GM12865 (cell line): ENCODE measurements at regions not wholly inside any gene's neighbourhood (a gene's known extent, or its start where the extent isn't known, plus 50 kb on each side); places are given as distances from the start of the nearest gene placed in this dataset.
"Not testable (repeated sequence)": the region's sequence is repeated elsewhere in the genome, so short reads cannot be mapped to it uniquely, and the experiment has no call there.

Source experiments
- DNase-seq: peaks from one replicate; pipeline ENCODE4 v3.0.0; 2010; ENCODE audit warnings: low read depth
- H3K4me3 ChIP-seq: 2 replicates; pipeline ENCODE4 v1.5.1; 2011; ENCODE audit warnings: mild to moderate bottlenecking, low read depth, low read length, control low read depth
- TF ChIP-seq, protein P1 (sequence below): IDR thresholded peaks from 2 replicates; pipeline ENCODE4 v1.5.1; 2011; ENCODE audit warnings: low read length, control low read depth, low read depth, inconsistent platforms; ENCODE audit not compliant: insufficient read depth; ENCODE audit errors: missing control alignments

GRCh38 chr7:98735801-98736200, 118.7 kb downstream of the NPTX2 start:
- TF ChIP-seq, protein P1, sequence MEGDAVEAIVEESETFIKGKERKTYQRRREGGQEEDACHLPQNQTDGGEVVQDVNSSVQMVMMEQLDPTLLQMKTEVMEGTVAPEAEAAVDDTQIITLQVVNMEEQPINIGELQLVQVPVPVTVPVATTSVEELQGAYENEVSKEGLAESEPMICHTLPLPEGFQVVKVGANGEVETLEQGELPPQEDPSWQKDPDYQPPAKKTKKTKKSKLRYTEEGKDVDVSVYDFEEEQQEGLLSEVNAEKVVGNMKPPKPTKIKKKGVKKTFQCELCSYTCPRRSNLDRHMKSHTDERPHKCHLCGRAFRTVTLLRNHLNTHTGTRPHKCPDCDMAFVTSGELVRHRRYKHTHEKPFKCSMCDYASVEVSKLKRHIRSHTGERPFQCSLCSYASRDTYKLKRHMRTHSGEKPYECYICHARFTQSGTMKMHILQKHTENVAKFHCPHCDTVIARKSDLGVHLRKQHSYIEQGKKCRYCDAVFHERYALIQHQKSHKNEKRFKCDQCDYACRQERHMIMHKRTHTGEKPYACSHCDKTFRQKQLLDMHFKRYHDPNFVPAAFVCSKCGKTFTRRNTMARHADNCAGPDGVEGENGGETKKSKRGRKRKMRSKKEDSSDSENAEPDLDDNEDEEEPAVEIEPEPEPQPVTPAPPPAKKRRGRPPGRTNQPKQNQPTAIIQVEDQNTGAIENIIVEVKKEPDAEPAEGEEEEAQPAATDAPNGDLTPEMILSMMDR, result no peak
- DNase-seq, result no peak
- no peak overlapping the region for H3K4me3 ChIP-seq

DNA sequence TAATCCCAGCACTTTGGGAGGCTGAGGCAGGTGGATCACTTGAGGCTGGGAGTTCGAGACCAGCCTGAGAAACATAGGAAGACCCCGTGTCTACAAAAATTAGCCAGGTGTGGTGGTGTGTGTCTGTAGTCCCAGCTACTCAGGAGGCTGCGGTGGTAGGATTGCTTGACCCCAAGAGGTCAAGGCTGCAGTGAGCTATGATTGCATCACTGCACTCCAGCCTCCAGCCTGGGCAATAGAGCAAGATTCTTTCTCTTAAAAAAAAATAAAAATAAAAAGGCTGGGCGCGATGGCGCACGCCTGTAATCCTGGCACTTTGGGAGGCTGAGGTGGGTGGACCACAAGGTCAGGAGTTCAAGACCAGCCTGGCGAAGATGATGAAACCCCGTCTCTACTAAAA, 119.4 kb downstream of the NPTX2 start:
- not testable (repeated sequence) for DNase-seq, H3K4me3 ChIP-seq

GRCh38 chr7:98737176-98737575, 120.1 kb downstream of the NPTX2 start:
- TF ChIP-seq, protein P1, result no peak
- no peak overlapping the region for H3K4me3 ChIP-seq
- DNase-seq, result no peak

DNA sequence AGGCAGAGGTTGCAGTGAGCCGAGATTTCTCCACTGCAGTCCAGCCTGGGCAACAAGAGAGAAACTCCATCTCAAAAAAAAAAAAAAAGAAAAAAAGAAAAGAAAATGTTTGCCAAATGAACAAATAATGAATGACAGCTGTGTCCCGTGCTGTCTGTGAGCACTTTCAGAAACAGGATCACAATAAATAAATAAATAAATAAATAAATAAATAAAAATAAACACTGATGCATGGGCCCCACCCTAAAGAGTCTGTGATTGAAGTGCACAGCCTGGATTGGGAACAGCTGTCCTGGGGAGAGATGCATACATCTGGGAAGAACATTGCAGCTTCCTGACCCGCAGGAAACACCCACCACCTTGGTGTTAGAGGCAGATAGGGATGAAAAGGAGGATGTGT, 123.6 kb downstream of the NPTX2 start:
- TF ChIP-seq, protein P1, result no peak
- H3K4me3 ChIP-seq, result no peak overlapping the region
- DNase-seq, result no peak

DNA sequence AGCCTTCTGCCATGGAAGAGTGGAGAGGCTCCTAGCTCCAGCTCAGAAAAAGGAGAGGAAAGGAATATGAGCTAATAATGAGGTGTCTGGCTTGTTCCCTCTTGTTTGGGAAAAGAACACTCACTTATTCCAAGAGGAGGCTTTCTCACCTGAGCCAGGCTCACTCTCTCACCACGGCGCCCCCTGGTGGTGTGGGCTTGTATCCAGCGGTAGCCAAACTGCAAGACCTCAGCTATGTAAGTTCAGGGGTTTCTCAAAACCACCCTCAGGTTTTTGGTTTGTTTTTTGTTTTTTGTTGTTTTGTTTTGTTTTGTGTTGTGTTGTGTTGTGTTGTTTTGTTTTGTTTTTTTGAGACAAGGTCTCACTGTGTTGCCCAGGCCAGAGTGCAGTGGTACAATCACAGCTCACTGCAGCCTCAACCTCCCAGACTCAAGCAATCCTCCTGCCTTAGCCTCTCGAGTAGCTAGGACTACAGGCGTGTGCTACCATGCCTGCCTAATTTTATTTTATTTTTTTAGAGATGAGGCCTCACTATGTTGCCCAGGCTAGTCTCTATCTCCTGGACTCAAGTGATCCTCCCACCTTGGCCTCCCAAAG, 124.0 kb downstream of the TMEM130 start:
- DNase-seq, result peak; percentile 79
- no peak overlapping the region for H3K4me3 ChIP-seq
- TF ChIP-seq, protein P1, result peak; percentile 88

DNA sequence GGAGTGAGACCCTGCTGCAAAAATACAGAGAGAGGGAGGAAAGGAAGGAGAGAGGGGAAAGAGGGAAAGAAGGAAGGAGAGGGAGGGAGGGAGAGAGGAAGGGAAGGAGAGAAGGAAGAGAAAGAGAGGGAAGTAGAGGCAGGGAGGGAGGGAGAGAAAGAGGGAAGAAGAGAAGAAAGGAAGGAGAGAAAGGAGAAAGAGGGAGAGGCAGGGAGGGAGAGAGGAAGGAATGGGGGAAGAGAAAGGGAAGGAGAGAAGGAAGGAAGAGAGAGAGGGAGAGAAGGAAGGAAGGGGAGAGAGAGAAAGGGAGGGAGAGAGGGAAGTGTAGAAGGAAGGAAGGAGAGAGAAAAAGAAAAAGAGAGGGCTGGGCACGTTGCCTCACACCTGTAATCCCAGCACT, 121.7 kb downstream of the TMEM130 start:
- TF ChIP-seq, protein P1, result no peak
- no peak overlapping the region for H3K4me3 ChIP-seq
- DNase-seq, result no peak

- TF ChIP-seq, protein P1, result no peak
- DNase-seq, result no peak
- H3K4me3 ChIP-seq, result no peak overlapping the region
Observed at GRCh38 chr7:98753176-98753575, 116.6 kb downstream of the TMEM130 start.
